UCSD-AML1 (cell line): ENCODE measurements at regions not wholly inside any gene's neighbourhood (a gene's known extent, or its start where the extent isn't known, plus 50 kb on each side); places are given as distances from the start of the nearest gene placed in this dataset.

Experiments used
- DNase-seq: peaks from one replicate; lab custom pipeline; 2025; ENCODE audit not compliant: unreplicated experiment; lab: John Stamatoyannopoulos, UW

DNA sequence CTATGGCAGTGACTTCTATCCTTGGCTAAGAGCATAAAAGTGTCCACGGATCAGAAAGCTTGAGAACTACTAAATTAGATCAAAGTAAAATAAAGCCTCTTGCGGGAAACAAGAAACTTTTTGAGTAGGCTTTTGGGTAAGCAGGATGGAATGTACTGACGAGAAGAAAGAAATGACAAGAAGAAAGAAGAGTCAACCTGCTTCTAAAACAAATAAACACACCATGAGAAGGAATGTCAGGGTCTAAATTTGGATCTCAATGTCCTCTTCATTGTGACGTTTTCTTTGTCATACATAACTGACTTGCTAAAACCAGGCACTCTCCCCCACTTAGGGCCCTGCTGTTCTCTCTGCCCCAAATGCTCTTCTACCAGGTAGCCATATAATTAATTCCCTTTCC, 290.1 kb upstream of the PTGER4 start:
- no peak for DNase-seq

DNA sequence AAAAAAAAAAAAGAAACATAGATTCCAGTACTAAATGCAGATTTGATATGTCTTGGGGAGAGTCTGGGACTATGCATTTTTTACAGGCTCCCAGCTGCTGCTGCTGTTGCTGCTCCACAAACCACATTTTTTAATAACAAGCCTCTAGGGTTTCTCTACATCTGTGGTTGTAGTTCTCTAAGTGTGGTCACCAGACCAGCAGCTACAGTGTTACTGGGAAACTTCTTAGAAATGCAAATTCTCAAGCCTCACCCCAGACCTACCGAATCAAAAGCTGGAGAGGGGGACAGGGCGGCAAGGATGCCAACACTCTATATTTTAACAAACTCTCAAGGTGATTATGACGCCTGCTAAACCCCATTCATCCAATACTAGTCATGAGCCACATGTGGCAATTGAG, 293.4 kb upstream of the PTGER4 start:
- DNase-seq, result no peak

GRCh38 chr5:40385544-40385943, 294.2 kb upstream of the PTGER4 start:
- no peak for DNase-seq

- DNase-seq, result no peak
Measured at GRCh38 chr5:40384782-40385390, 294.8 kb upstream of the PTGER4 start.

GRCh38 chr5:40383749-40384651, 295.7 kb upstream of the PTGER4 start:
- no peak for DNase-seq

GRCh38 chr5:40381676-40382363, 297.9 kb upstream of the PTGER4 start:
- no peak for DNase-seq

DNA sequence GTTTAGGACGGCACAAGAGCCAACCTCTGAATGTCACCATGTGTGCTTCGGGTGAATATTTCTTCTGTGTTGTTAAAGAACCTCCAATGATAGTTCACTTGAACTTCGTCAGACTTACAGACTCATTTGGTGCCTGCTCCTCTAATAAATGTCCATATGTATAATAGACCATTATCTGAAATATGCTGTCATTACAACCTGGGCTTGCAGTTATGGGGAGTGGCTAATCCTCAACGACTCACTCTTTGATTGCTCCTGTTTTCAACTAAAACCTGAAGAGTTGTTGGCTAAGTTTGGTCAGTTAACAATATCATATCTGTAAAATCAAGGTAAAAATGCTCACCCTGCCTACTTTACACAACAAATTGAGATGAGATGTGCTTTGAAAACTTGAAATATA, 298.7 kb upstream of the PTGER4 start:
- no peak for DNase-seq

DNA sequence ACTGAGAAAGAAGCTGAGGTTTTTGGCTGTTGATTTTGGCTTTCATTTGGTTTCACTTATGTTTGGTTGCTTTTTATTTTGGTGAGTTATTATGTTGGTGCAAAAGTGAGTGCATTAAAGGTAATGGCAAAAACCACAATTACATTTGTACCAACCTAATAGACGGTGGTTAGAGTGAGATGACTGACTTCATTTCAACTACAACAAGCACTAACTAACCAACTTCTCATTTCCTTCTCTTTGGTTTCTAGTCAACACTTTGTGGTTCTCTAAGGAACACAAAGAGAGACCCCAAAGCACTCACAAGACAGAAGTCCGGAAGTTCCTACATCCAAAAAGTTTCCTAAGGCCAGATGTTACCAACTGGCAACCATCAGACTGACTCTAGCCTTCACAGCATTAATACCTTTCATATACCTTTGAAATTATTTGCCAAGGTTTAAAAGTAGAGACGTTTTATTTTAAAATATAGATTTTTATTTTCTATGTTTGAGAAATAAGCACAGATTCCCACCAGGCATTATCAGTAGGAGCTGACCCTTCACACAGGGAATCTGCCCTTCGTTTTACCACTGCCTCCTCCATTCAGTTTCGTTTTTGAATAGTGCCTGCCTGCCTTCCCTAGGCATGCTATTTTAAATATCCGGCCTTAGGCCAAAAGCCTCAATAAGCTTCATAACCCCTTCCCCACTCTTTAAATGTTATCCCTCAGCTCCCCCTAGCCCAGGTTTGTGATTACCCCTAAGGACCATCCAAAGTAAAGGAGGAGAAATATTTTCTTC, 301.1 kb upstream of the PTGER4 start:
- no peak for DNase-seq

DNA sequence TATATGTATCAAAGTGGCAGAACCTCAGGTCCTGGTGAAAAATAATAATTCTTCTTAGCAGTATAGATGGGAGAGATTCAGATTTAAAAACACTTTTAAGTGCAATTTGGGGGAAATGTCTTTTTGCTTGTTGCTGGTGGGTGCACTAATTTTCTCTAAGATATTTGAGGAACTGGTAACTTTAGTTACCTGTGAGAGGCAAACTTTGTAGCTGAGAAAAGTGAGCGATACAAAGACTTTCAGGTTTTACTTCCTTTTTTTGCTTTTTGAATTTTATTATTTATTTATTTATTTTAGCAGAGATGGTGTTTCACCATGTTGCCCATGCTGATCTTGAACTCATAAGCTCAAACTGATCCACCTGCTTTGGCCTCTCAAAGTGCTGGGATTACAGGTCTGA, 303.1 kb upstream of the PTGER4 start:
- no peak for DNase-seq

DNA sequence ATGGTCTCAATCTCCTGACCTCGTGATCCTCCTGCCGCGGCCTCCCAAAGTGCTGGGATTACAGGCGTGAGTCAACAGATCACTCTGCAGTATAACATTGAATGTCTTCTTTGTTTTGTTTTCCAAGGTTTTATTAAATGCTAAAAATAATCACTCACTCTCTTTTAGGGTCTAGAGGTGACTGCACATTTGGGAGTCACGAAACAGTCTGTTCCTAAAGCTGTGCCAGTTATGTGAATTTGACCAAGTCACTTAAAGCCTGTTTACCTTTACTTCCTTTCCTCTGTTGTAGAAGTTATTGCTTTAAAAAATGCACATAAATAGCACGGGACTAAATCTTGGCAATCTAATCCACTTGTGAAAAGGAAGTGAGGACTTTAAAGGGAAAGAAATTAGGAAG, 304.9 kb upstream of the PTGER4 start:
- no peak for DNase-seq

DNA sequence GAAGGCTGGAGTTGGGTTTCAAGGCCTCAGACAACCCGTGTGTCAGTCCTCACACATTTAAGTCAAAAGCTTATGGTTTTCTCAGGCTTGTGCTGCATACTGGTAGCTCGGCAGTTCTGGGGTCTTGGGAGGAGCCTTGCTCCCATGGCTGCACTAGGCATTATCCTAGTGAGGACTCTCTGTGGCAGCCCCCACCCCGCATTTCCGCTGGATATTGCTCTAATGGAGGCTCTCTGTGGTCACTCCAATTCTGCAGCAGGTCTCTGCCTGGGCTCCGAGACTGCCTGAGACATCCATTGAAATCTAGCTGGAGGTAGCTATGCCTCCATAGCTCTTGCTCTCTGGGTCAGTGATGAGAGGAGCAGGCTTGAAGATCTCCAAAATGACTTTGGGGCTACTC, 311.5 kb upstream of the PTGER4 start:
- DNase-seq, result no peak

DNA sequence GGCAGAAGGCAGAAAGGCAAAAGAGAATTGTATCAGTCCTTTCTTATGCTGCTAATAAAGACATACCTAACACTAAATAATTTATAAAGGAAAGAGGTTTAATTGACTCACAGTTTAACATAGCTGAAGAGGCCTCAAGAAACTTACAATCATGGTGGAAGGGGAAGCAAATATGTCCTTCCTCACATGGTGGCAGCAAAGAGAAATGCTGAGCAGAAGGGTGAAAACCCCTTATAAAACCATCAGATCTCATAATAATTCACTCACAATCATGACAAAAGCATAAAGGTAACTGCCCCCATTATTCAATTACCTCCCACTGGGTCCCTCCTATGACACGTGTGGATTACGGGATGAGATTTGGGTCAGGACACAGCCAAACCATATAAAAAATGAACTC, 312.5 kb upstream of the PTGER4 start:
- no peak for DNase-seq

DNA sequence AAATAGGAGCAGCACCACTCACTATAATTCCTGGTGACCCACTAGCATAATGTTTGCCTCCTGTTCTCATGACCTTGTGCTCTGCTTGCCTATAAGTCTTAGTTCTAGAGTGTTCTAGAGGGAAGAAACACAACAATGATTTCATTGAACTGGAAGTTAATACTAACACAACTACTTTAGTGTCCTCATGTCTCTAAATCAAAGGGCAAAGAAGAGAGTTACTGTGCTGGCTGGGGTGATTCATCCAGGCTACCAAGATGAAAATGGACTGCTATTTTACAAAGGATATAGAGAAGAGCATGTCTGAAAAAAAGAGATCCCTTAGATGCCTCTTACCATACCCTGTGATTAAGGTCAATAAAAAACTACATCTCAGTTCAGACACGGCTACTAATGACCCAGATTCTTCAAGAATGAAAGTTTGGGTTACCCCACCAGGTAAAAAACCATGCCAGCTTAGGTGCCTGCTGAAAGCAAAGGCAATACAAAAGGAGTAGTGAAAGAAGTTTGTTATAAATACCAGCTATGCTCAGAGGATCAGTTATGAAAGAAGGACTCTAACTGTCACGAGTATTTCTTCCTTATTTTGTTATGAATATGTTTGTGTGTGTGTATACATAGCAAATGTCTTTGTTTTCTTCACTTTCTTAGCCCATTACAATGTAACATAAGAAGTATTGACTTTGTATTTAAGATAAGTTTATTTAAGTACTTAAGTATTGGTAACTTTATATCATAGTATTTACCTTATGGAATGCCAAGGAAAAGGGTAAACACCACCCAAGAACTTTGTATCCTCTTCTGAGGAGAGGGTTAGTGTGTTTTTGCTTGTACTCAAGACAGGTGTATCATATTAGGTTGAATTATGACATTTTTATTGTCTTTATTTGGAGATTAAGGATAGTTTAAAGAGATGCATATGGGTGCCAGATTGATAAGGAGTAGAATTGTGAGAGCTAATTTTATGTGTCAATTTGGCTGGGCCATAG, 314.1 kb upstream of the PTGER4 start:
- no peak for DNase-seq

GRCh38 chr5:40364441-40364840, 315.3 kb upstream of the PTGER4 start:
- DNase-seq, result no peak

DNA sequence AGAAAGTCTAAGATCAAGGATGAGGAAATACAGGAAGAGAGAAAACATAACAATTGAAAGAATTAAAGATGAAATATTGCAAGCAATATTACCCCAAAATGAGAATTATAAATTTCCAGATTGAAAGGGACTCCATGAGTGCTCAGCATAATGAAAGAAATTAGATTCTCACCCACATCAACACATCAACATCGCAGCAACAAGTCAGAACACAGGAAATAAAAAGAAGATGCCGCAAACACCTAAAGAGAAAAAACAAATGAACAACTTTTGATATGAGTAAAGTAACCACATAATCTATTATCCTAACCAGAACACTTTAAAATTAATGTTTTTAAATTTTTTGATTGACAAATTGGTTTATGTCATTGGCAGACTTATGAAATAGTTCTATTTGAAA, 318.3 kb upstream of the PTGER4 start:
- no peak for DNase-seq

- DNase-seq, result no peak
Measured at GRCh38 chr5:40360685-40361084, 319.0 kb upstream of the PTGER4 start.

GRCh38 chr5:40359832-40360231, 319.9 kb upstream of the PTGER4 start:
- DNase-seq, result no peak

GRCh38 chr5:40359093-40359492, 320.6 kb upstream of the PTGER4 start:
- no peak for DNase-seq

GRCh38 chr5:40356248-40356647, 323.5 kb upstream of the PTGER4 start:
- no peak for DNase-seq

- no peak for DNase-seq
Measured at GRCh38 chr5:40355846-40356245, 323.9 kb upstream of the PTGER4 start.
